Right cardiac atrium (tissue), 5 donors: ENCODE measurements at regions not wholly inside any gene's neighbourhood (a gene's known extent, or its start where the extent isn't known, plus 50 kb on each side); places are given as distances from the start of the nearest gene placed in this dataset.
"Not testable (repeated sequence)": the region's sequence is repeated elsewhere in the genome, so short reads cannot be mapped to it uniquely, and the experiment has no call there.

Experiments
- ATAC-seq, 2 donors: fragments of 200-7000 bp; cut with Tn5 transposase; one replicate each; pipeline versions ENCODE4 v1.8.0 to v1.9.1; 2020; ENCODE audit warnings: moderate library complexity in 2 of 2, mild to moderate bottlenecking in 1 of 2
- DNase-seq, 3 donors: peaks; one replicate each; pipeline ENCODE4 v3.0.0-alpha.2; 2020
- H3K27ac ChIP-seq: one replicate; pipeline ENCODE4 v1.5.1; 2013; ENCODE audit warnings: mild to moderate bottlenecking, low read length, control low read depth, moderate library complexity
- H3K27me3 ChIP-seq: one replicate; pipeline ENCODE4 v1.6.1; 2013; ENCODE audit not compliant: control insufficient read depth, insufficient read depth
- H3K4me1 ChIP-seq: one replicate; pipeline ENCODE4 v1.6.1; 2013; ENCODE audit warnings: low read length; ENCODE audit not compliant: control insufficient read depth, insufficient read depth
- H3K4me3 ChIP-seq: one replicate; pipeline ENCODE4 v1.5.1; 2013; ENCODE audit warnings: low read length, control low read depth
- H3K9me3 ChIP-seq: one replicate; pipeline ENCODE4 v1.6.1; 2013; ENCODE audit warnings: low read length; ENCODE audit not compliant: control insufficient read depth
- WGBS: extraction: QIAGEN DNeasy Blood & Tissue Kit; methylation state at CpG from one replicate; pipeline ENCODE4 v1.1.7; 2013; 5-methylcytosine and 5-hydroxymethylcytosine counted together
- intact Hi-C, 4 donors: fragments of 100-400 bp; cut with DNase I; formaldehyde crosslinking; loops; one replicate each; pipeline versions ENCODE4 v1.11.0 to v1.14.0; 2022 to 2023
- donor health status: healthy with polysubstance abuse.
- donor health status: DM: no; HTN: yes; CAD: no.
- donor health status: DM: no; HTN: no; CAD: no.
- donor health status: DM: no; HTN: yes; CAD: no; lungs with severe emphysema.
- donor health status: DM: yes; HTN: yes; CAD: no.

DNA sequence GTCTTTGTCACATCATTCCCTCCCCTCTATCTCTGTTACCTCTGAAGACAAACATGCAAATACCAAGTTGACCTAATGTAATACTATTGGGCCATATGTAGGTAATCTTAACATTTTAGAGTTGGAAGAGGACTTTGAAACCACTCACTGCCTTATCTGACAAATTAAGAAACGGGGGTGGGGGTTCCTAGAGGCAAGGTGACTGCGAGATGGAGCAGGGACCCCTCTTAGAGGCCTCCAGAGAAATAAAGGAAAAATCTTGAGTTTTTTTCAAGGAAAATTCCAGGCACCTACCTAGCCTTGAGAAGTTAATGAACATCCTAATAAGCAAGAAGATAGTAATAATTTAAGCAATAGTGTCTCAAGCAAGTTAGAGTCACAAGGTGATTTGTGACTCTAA is 270.8 kb downstream of the CD83 start:
- DNase-seq (no peak), ATAC-seq (no peak)
- no peaks in the 10 kb centered on the region for H3K9me3 ChIP-seq
- 79% methylated on average over 2 of the region's 2 CpGs for WGBS
- no peaks in the 10 kb centered on the region for H3K27me3 ChIP-seq
- H3K27ac ChIP-seq = no peak overlapping the region
- H3K4me3 ChIP-seq = no peak overlapping the region
- peaks cover 2% of the 10 kb centered on the region for H3K4me1 ChIP-seq
- intact Hi-C loops = no loop called here

DNA sequence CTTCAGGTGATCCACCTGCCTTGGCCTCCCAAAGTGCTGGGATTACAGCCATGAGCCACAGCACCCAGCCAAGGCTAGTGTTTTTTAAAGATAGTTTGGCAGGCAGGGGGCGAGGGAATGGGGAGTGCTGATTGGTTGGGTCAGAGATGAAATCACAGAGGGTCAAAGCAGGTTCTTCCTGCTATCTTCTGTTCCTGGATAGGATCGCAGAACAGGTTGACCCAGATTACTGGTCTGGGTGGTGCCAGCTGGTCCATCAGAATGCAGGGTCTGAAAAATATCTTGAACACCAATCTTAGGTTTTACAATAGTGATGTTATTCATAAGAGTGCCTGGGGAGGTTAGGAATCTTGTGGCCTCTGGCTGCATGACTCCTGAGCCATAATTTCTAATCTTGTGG is 272.2 kb downstream of the CD83 start:
- H3K9me3 ChIP-seq, ATAC-seq, H3K27me3 ChIP-seq, DNase-seq, H3K4me3 ChIP-seq, H3K27ac ChIP-seq, intact Hi-C loops, H3K4me1 ChIP-seq: not testable (repeated sequence)
- WGBS = 88% methylated on average over 2 of the region's 2 CpGs

DNA sequence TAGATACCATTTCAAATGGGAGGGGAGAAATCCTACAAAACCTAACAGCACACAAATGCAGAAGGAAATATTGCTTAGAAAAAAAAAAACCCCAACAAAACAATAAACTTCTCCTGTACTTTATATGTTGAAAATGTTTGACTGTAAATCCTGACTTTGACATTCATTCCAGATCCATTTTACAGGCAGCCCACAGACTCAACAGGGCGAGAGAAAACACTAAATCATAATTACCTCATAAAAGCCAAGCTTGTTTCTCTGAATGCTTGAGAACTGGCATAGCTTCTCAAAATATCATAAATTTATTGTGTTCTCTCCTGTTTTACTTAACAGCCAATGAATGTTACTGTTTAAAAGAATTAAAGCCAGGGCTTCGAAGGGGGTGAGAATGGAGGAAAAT is 273.2 kb downstream of the CD83 start:
- Histone ChIP-seq H3K27me3 (no peaks in the 10 kb centered on the region), H3K9me3 (no peaks in the 10 kb centered on the region), H3K27ac (no peak overlapping the region), H3K4me3 (no peak overlapping the region), H3K4me1 (no peaks in the 10 kb centered on the region)
- DNase-seq (no peak), ATAC-seq (no peak)
- intact Hi-C loops = no loop called here
- WGBS = 92% methylated on average over 2 of the region's 2 CpGs

- Histone ChIP-seq H3K4me3 (no peak overlapping the region), H3K9me3 (no peaks in the 10 kb centered on the region), H3K4me1 (no peaks in the 10 kb centered on the region), H3K27ac (no peak overlapping the region), H3K27me3 (no peaks in the 10 kb centered on the region)
- WGBS = 69% methylated on average over 4 of the region's 4 CpGs
- no peak for ATAC-seq
- intact Hi-C loops = no loop called here
- DNase-seq = no peak
Observed at GRCh38 chr6:14393910-14394309, 276.3 kb downstream of the CD83 start.

DNA sequence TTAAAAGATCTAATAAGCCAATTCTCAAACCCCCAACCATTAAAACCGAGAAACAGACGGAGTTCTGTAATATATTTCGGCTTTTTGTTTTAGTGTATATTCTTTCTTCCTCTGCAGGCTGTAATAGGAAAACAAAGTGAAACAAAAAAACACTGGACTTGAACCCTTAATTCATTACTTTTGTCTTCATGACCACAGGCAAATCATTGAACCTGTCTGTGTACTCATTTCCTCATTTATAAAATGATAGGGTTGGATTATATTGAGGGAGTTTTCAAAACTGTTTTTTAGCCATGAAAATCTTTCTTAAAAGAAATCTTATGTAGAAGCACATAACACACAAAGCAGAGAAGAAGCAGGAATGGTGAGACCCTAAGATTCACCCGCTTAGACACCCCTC is 278.8 kb downstream of the CD83 start:
- intact Hi-C loops = no loop called here
- no peaks in the 10 kb centered on the region for H3K4me1 ChIP-seq
- no peak for DNase-seq

GRCh38 chr6:14396826-14397517 is 279.4 kb downstream of the CD83 start:
- Histone ChIP-seq H3K27me3 (no peaks in the 10 kb centered on the region), H3K9me3 (no peaks in the 10 kb centered on the region), H3K4me1 (no peaks in the 10 kb centered on the region), H3K27ac (no peak overlapping the region), H3K4me3 (no peak overlapping the region)
- intact Hi-C loops = no loop called here
- WGBS = 36% methylated on average over 12 of the region's 12 CpGs
- ATAC-seq = no peak
- no peak for DNase-seq

More for the DNA sequence above, 278.8 kb downstream of the CD83 start:
- Histone ChIP-seq H3K27me3 (no peaks in the 10 kb centered on the region), H3K9me3 (no peaks in the 10 kb centered on the region), H3K4me3 (no peak overlapping the region), H3K27ac (no peak overlapping the region)
- WGBS = 98% methylated on average over 4 of the region's 4 CpGs
- no peak for ATAC-seq

DNA sequence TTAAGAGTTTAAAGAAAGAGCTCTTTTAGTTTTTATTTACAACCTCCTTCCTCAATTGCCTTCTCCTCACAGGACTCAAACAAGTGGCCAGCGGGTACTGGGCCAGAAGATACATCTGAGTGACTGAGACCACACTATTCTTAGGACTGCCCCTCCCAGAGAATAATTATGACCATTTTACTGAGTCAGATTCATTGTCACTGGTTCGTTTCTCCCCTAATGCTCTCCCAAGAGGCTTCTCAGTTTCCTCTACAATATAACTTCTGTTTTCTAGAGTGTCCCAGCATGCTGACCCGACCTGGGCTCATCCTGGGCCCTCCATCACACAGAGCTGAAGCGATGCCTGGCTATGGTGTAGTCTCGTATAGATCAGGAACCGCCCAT is 279.9 kb downstream of the CD83 start:
- Histone ChIP-seq H3K27ac (no peak overlapping the region), H3K4me3 (no peak overlapping the region), H3K27me3 (no peaks in the 10 kb centered on the region), H3K9me3 (no peaks in the 10 kb centered on the region), H3K4me1 (no peaks in the 10 kb centered on the region)
- 83% methylated on average over 6 of the region's 6 CpGs for WGBS
- ATAC-seq = no peak
- intact Hi-C loops = no loop called here
- no peak for DNase-seq

- no peaks in the 10 kb centered on the region for H3K9me3 ChIP-seq
- WGBS = 58% methylated on average over 2 of the region's 2 CpGs
- DNase-seq (no peak), ATAC-seq (no peak)
- intact Hi-C loops = no loop called here
- H3K4me1 ChIP-seq = no peaks in the 10 kb centered on the region
- no peaks in the 10 kb centered on the region for H3K27me3 ChIP-seq
- no peak overlapping the region for H3K27ac ChIP-seq
- H3K4me3 ChIP-seq = no peak overlapping the region
Observed at GRCh38 chr6:14398953-14399352, 281.4 kb downstream of the CD83 start.

- ATAC-seq (no peak), DNase-seq (no peak)
- no peak overlapping the region for H3K27ac ChIP-seq
- 74% methylated on average over 5 of the region's 5 CpGs for WGBS
- H3K4me3 ChIP-seq = no peak overlapping the region
- intact Hi-C loops = no loop called here
- no peaks in the 10 kb centered on the region for H3K4me1 ChIP-seq
- H3K9me3 ChIP-seq = no peaks in the 10 kb centered on the region
- H3K27me3 ChIP-seq = no peaks in the 10 kb centered on the region
Observed at GRCh38 chr6:14399635-14400034, 282.1 kb downstream of the CD83 start.

GRCh38 chr6:14401246-14401645 is 283.7 kb downstream of the CD83 start:
- intact Hi-C loops = no loop called here
- Histone ChIP-seq H3K4me3 (no peak overlapping the region), H3K4me1 (no peaks in the 10 kb centered on the region), H3K9me3 (no peaks in the 10 kb centered on the region), H3K27ac (peak overlapping the region; percentile 25), H3K27me3 (no peaks in the 10 kb centered on the region)
- no peak for DNase-seq
- peak; percentile 26 to 53 for ATAC-seq
- WGBS = 70% methylated on average over 5 of the region's 5 CpGs

- Histone ChIP-seq H3K4me3 (no peak overlapping the region), H3K27me3 (no peaks in the 10 kb centered on the region), H3K27ac (no peak overlapping the region), H3K9me3 (no peaks in the 10 kb centered on the region), H3K4me1 (peaks cover 2% of the 10 kb centered on the region)
- WGBS = 79% methylated on average over 9 of the region's 9 CpGs
- no peak for DNase-seq
- peak in 1 of 2 donors; percentile 28 for ATAC-seq
- intact Hi-C loops = no loop called here
Observed at GRCh38 chr6:14406614-14407331, 289.2 kb downstream of the CD83 start.
